Astrocyte (in vitro differentiated cells and primary cell): ENCODE measurements at regions not wholly inside any gene's neighbourhood (a gene's known extent, or its start where the extent isn't known, plus 50 kb on each side); places are given as distances from the start of the nearest gene placed in this dataset.

Source experiments
- CTCF ChIP-seq: IDR thresholded peaks from 2 replicates; pipeline ENCODE4 v1.5.1; 2011; ENCODE audit warnings: low read depth, mild to moderate bottlenecking, inconsistent platforms, low read length, moderate library complexity; ENCODE audit not compliant: insufficient read depth
- EZH2 ChIP-seq: IDR thresholded peaks from 2 replicates; pipeline ENCODE4 v1.6.1; 2012; ENCODE audit warnings: mild to moderate bottlenecking, low read length, inconsistent platforms; ENCODE audit not compliant: insufficient read depth

DNA sequence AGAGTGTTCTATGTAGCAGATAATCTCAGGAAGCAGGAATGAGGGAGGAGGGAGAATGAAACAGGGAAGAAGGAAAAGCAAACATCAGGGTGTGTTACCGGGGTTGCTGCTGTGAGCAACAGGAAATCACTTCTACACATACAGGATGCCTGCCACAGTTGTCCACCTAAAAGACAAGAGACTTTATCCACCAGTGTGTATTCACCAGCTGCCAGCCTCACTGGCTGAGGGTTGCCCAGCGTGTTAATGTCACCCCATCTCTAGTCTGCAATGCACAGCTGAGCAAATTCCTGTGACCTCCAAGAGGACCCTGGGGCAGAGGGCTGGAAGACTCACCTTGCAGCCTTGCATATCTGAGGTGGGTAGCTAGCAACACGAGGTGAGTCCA is 183.7 kb downstream of the GPAM start:
- TF ChIP-seq CTCF (no peak), EZH2 (no peak)
